ENCODE measurements at regions not wholly inside any gene's neighbourhood (a gene's known extent, or its start where the extent isn't known, plus 50 kb on each side); places are given as distances from the start of the nearest gene placed in this dataset.
"Not testable (repeated sequence)": the region's sequence is repeated elsewhere in the genome, so short reads cannot be mapped to it uniquely, and the experiment has no call there.

- Mint-ChIP-seq H3K36me3 (peaks cover 6% of the 10 kb centered on the region), H3K27ac (no peak overlapping the region), H3K4me3 (no peak overlapping the region), H3K27me3 (no peaks in the 10 kb centered on the region), H3K4me1 (no peaks in the 10 kb centered on the region), H3K9me3 (no peaks in the 10 kb centered on the region)
- no peak for DNase-seq (ENCODE audit: low spot score in 2 of 2)
- ATAC-seq (ENCODE audit: low read depth), result no peak
Measured at GRCh38 chr1:121566346-121566745, 381.6 kb downstream of the SRGAP2C start.

GRCh38 chr1:121569428-121569827 lies 384.7 kb downstream of the SRGAP2C start:
- ATAC-seq (ENCODE audit: low read depth) (no peak), DNase-seq (ENCODE audit: low spot score in 2 of 2) (no peak)
- H3K4me1 Mint-ChIP-seq, result no peaks in the 10 kb centered on the region
- H3K27ac Mint-ChIP-seq, result no peak overlapping the region
- H3K36me3 Mint-ChIP-seq, result peaks cover 3% of the 10 kb centered on the region
- H3K9me3 Mint-ChIP-seq, result no peaks in the 10 kb centered on the region
- no peak overlapping the region for H3K4me3 Mint-ChIP-seq
- no peaks in the 10 kb centered on the region for H3K27me3 Mint-ChIP-seq

DNA sequence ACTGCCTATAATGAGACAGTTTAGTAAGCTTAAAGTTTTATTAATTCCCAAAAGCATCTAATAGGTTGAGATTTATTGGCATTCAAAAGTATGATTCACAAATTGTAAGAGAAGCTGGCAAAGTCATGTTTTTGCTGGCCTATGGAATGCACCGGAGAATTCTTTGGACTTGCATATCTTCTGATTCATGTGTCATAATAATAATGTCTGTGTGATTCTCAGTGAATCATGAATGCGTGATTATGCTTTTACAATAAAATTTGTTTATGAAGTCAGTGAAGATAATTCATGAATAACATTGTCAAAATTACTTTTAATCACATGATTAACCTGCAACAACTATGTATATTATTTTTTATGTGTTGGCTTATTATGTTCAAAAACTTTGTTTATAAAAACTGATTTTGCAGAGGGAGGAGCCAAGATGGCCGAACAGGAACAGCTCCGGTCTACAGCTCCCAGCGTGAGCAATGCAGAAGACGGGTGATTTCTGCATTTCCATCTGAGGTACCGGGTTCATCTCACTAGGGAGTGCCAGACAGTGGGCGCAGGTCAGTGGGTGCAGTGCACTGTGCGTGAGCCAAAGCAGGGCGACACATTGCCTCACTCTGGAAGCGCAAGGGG lies 389.2 kb downstream of the SRGAP2C start:
- not testable (repeated sequence) for H3K27ac Mint-ChIP-seq; H3K9me3 Mint-ChIP-seq; DNase-seq (ENCODE audit: low spot score in 2 of 2); ATAC-seq (ENCODE audit: low read depth); H3K36me3 Mint-ChIP-seq; H3K4me1 Mint-ChIP-seq; H3K27me3 Mint-ChIP-seq; H3K4me3 Mint-ChIP-seq

GRCh38 chr1:121574505-121574899 lies 389.7 kb downstream of the SRGAP2C start:
- H3K9me3 Mint-ChIP-seq; ATAC-seq (ENCODE audit: low read depth); DNase-seq (ENCODE audit: low spot score in 2 of 2); H3K36me3 Mint-ChIP-seq; H3K4me1 Mint-ChIP-seq; H3K27ac Mint-ChIP-seq; H3K4me3 Mint-ChIP-seq; H3K27me3 Mint-ChIP-seq: not testable (repeated sequence)

- not testable (repeated sequence) for DNase-seq (ENCODE audit: low spot score in 2 of 2); H3K4me3 Mint-ChIP-seq; ATAC-seq (ENCODE audit: low read depth); H3K27ac Mint-ChIP-seq; H3K27me3 Mint-ChIP-seq; H3K9me3 Mint-ChIP-seq; H3K4me1 Mint-ChIP-seq
- peaks cover 10% of the 10 kb centered on the region for H3K36me3 Mint-ChIP-seq
Measured at GRCh38 chr1:121582898-121583297, 398.1 kb downstream of the SRGAP2C start.

- Mint-ChIP-seq H3K4me1 (peaks cover 8% of the 10 kb centered on the region), H3K27me3 (no peaks in the 10 kb centered on the region), H3K9me3 (peaks cover 3% of the 10 kb centered on the region), H3K4me3 (no peak overlapping the region), H3K27ac (no peak overlapping the region), H3K36me3 (peaks cover 12% of the 10 kb centered on the region)
- ATAC-seq (ENCODE audit: low read depth), result no peak
- DNase-seq (ENCODE audit: low spot score in 2 of 2), result no peak
Measured at GRCh38 chr1:121586369-121587229, 401.8 kb downstream of the SRGAP2C start.

- peaks cover 3% of the 10 kb centered on the region for H3K9me3 Mint-ChIP-seq
- H3K4me1 Mint-ChIP-seq, result peaks cover 8% of the 10 kb centered on the region
- H3K27ac Mint-ChIP-seq, result no peak overlapping the region
- no peak for DNase-seq (ENCODE audit: low spot score in 2 of 2)
- H3K27me3 Mint-ChIP-seq, result no peaks in the 10 kb centered on the region
- no peak overlapping the region for H3K4me3 Mint-ChIP-seq
- H3K36me3 Mint-ChIP-seq, result peaks cover 12% of the 10 kb centered on the region
- ATAC-seq (ENCODE audit: low read depth), result no peak
Measured at GRCh38 chr1:121587230-121587569, 402.4 kb downstream of the SRGAP2C start.

DNA sequence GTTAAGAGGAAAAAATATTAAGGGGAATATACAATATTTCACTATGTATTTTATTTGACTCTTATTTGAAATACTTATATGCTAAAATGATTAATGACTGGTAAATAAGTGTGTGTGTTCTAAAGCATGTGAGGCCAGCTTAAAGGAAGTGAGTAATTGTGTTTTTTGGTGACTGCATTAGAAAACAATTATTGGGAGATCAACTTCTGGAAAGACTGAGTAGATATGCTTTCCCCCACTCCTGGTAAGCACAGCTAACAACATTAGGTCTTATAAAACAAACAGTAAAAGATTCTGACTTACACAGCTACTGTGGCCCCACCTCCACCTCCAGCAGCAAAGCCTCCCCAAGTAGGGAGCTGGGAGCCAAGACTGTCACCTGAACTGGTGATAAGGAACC lies 403.0 kb downstream of the SRGAP2C start:
- no peak overlapping the region for H3K27ac Mint-ChIP-seq
- peaks cover 1% of the 10 kb centered on the region for H3K9me3 Mint-ChIP-seq
- peaks cover 6% of the 10 kb centered on the region for H3K4me1 Mint-ChIP-seq
- H3K27me3 Mint-ChIP-seq, result no peaks in the 10 kb centered on the region
- DNase-seq (ENCODE audit: low spot score in 2 of 2), result no peak
- H3K36me3 Mint-ChIP-seq, result peaks cover 12% of the 10 kb centered on the region
- ATAC-seq (ENCODE audit: low read depth), result no peak
- no peak overlapping the region for H3K4me3 Mint-ChIP-seq

GRCh38 chr1:121594096-121594495 lies 409.3 kb downstream of the SRGAP2C start:
- no peaks in the 10 kb centered on the region for H3K9me3 Mint-ChIP-seq
- no peaks in the 10 kb centered on the region for H3K27me3 Mint-ChIP-seq
- no peak overlapping the region for H3K27ac Mint-ChIP-seq
- peaks cover 2% of the 10 kb centered on the region for H3K36me3 Mint-ChIP-seq
- H3K4me1 Mint-ChIP-seq, result no peaks in the 10 kb centered on the region
- no peak for DNase-seq (ENCODE audit: low spot score in 2 of 2)
- H3K4me3 Mint-ChIP-seq, result no peak overlapping the region
- ATAC-seq (ENCODE audit: low read depth), result no peak

DNA sequence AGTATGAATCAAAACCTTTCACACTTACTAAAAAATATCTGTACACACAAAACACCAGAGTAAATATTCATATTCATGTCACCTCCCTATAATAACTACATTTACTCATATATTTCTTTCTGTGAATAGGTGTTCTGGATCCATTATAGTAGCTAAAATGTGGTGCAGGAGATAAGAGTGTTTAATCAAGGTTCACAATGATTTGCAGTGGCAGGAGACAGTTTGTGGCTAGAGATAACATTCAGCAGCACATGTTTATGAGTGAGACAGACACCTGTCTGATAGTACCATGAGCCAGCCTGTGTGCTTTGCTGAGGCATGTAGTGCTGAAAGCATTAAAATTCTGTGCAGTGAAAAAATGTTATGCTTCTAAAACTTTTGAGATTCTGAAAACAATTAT lies 410.3 kb downstream of the SRGAP2C start:
- Mint-ChIP-seq H3K9me3 (no peaks in the 10 kb centered on the region), H3K4me3 (no peak overlapping the region), H3K27me3 (no peaks in the 10 kb centered on the region), H3K36me3 (peaks cover 3% of the 10 kb centered on the region), H3K4me1 (no peaks in the 10 kb centered on the region), H3K27ac (no peak overlapping the region)
- no peak for ATAC-seq (ENCODE audit: low read depth)
- no peak for DNase-seq (ENCODE audit: low spot score in 2 of 2)

DNA sequence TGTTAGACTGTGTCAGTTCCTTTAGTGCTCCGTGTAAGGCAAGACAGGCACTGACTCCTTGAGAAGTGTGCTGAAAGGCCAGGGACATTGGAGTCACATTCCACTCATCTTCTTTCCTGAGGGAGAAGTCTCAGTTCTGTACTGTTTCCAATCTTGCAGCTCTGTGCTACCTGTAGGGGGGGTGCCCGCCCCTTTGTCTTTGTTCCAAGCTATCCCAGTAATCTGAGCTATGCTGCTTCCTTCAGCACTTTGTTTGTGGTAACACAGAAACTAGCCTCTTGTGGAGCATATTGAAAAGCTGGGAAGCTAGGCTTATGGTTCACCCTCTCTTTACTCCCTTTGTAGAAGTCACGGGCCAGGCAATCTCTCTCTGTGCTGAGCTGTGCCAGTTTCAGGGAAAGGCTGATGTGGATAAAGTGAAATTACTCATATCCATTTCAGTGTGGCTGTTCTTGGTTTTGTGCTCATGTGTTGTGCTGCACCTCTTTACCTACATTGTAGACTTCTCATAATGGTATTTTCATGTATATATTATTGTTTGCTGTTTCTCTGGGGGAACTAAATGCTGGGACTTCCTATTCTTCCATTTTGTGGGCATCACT lies 420.2 kb downstream of the SRGAP2C start:
- not testable (repeated sequence) for H3K27ac Mint-ChIP-seq; DNase-seq (ENCODE audit: low spot score in 2 of 2); H3K27me3 Mint-ChIP-seq; H3K4me3 Mint-ChIP-seq; H3K4me1 Mint-ChIP-seq; H3K9me3 Mint-ChIP-seq; ATAC-seq (ENCODE audit: low read depth)
- peaks cover 19% of the 10 kb centered on the region for H3K36me3 Mint-ChIP-seq

GRCh38 chr1:121607499-121607898 lies 422.7 kb downstream of the SRGAP2C start:
- H3K9me3 Mint-ChIP-seq; H3K27ac Mint-ChIP-seq; H3K4me3 Mint-ChIP-seq; H3K27me3 Mint-ChIP-seq; H3K4me1 Mint-ChIP-seq; H3K36me3 Mint-ChIP-seq; ATAC-seq (ENCODE audit: low read depth); DNase-seq (ENCODE audit: low spot score in 2 of 2): not testable (repeated sequence)

Measured in memory B cell (primary cell).